Fibroblast of lung (primary cell): ENCODE measurements at regions not wholly inside any gene's neighbourhood (a gene's known extent, or its start where the extent isn't known, plus 50 kb on each side); places are given as distances from the start of the nearest gene placed in this dataset.

Source experiments
- EZH2 ChIP-seq: IDR thresholded peaks from 2 replicates; pipeline ENCODE4 v1.5.1; 2012; ENCODE audit warnings: low read length, control low read depth, mild to moderate bottlenecking; ENCODE audit errors: missing control alignments
- TF ChIP-seq, protein P1 (sequence below), 2 donors: IDR thresholded peaks in 1 of 2; conservative IDR thresholded peaks in 1 of 2; 1 replicate in 1 of 2; 2 replicates in 1 of 2; pipeline ENCODE4 v1.5.1; 2011 to 2012; ENCODE audit warnings: low read length in 2 of 2, control low read depth in 1 of 2, inconsistent platforms in 1 of 2, low read depth in 1 of 2, mild to moderate bottlenecking in 1 of 2

- TF ChIP-seq, protein P1, sequence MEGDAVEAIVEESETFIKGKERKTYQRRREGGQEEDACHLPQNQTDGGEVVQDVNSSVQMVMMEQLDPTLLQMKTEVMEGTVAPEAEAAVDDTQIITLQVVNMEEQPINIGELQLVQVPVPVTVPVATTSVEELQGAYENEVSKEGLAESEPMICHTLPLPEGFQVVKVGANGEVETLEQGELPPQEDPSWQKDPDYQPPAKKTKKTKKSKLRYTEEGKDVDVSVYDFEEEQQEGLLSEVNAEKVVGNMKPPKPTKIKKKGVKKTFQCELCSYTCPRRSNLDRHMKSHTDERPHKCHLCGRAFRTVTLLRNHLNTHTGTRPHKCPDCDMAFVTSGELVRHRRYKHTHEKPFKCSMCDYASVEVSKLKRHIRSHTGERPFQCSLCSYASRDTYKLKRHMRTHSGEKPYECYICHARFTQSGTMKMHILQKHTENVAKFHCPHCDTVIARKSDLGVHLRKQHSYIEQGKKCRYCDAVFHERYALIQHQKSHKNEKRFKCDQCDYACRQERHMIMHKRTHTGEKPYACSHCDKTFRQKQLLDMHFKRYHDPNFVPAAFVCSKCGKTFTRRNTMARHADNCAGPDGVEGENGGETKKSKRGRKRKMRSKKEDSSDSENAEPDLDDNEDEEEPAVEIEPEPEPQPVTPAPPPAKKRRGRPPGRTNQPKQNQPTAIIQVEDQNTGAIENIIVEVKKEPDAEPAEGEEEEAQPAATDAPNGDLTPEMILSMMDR (conservative IDR thresholded peaks at IDR 0.05 in 1 of 2, IDR thresholded peaks at IDR 0.05 in 1 of 2; ENCODE audit: low read depth in 1 of 2, low read length in 2 of 2) = no peak
- no peak for TF ChIP-seq EZH2
These were observed 352.4 kb downstream of the CETN3 start for GRCh38 chr5:90056911-90057705.
